ENCODE measurements at regions not wholly inside any gene's neighbourhood (a gene's known extent, or its start where the extent isn't known, plus 50 kb on each side); places are given as distances from the start of the nearest gene placed in this dataset.

DNA sequence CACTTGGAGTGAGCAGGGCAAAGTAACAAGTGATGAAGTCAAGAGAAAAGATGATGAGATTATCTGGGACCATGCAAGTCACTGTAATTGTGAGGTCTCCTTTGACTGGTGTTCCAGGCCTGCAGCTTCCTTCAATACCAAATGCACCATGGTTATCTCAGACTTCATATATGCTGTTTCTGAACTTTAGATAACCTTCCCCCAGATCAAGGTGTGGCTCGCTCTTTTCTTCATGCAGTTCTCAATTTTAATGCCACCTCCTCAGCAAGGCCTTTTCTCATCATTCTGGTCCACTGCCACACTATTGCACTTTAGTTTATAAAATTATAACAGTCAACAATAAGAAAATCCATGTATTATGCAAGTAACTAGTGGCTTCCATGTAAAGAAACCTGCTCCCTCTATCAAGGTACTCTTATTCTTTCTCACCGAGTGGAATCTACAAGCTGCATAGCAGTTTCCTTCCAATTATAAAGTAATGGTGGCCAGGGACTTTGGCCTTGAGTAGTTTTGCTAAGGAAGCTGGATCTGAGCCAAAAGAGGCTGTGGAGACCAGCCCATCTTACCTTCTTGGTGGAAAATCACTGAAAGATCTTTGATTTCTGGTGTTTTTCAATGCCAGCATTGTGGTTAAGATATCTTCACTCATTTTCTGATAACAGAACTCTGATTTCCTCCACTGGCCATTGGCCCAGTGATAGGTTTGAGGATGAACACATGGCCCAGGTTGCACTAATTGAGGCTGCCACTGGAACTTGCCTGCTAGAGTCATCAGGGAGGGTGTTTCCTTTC lies 113.6 kb downstream of the KCNE4 start:
- TF ChIP-seq, protein P1, sequence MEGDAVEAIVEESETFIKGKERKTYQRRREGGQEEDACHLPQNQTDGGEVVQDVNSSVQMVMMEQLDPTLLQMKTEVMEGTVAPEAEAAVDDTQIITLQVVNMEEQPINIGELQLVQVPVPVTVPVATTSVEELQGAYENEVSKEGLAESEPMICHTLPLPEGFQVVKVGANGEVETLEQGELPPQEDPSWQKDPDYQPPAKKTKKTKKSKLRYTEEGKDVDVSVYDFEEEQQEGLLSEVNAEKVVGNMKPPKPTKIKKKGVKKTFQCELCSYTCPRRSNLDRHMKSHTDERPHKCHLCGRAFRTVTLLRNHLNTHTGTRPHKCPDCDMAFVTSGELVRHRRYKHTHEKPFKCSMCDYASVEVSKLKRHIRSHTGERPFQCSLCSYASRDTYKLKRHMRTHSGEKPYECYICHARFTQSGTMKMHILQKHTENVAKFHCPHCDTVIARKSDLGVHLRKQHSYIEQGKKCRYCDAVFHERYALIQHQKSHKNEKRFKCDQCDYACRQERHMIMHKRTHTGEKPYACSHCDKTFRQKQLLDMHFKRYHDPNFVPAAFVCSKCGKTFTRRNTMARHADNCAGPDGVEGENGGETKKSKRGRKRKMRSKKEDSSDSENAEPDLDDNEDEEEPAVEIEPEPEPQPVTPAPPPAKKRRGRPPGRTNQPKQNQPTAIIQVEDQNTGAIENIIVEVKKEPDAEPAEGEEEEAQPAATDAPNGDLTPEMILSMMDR (IDR thresholded peaks at IDR 0.05 in 4 of 5, conservative IDR thresholded peaks at IDR 0.05 in 1 of 5): no peak
- no peak for TF ChIP-seq POLR2A (IDR thresholded peaks at IDR 0.05)

Data from gastrocnemius medialis (tissue), 4 donors.